IPS-NIHi7 (cell line): ENCODE measurements at regions not wholly inside any gene's neighbourhood (a gene's known extent, or its start where the extent isn't known, plus 50 kb on each side); places are given as distances from the start of the nearest gene placed in this dataset.

Source experiments
- DNase-seq: peaks from one replicate; pipeline ENCODE4 v3.0.0; 2012; ENCODE audit warnings: mixed read lengths; ENCODE audit errors: extremely low spot score

- DNase-seq, result no peak
Measured at GRCh38 chr6:139540894-139541293, 166.4 kb upstream of the CITED2 start.

GRCh38 chr6:139540276-139540675 lies 165.8 kb upstream of the CITED2 start:
- no peak for DNase-seq

GRCh38 chr6:139539852-139540251 lies 165.4 kb upstream of the CITED2 start:
- peak; percentile 56 for DNase-seq

GRCh38 chr6:139538366-139538765 lies 163.9 kb upstream of the CITED2 start:
- no peak for DNase-seq

- DNase-seq, result no peak
Measured at GRCh38 chr6:139536751-139537617, 162.5 kb upstream of the CITED2 start.

GRCh38 chr6:139534472-139535115 lies 160.1 kb upstream of the CITED2 start:
- no peak for DNase-seq

- DNase-seq, result no peak
Measured at GRCh38 chr6:139533573-139534471, 159.4 kb upstream of the CITED2 start.

GRCh38 chr6:139533171-139533570 lies 158.7 kb upstream of the CITED2 start:
- DNase-seq, result no peak

- no peak for DNase-seq
Measured at GRCh38 chr6:139531148-139532115, 157.0 kb upstream of the CITED2 start.

GRCh38 chr6:139530561-139530960 lies 156.1 kb upstream of the CITED2 start:
- no peak for DNase-seq

- DNase-seq, result no peak
Measured at GRCh38 chr6:139529420-139529819, 155.0 kb upstream of the CITED2 start.

GRCh38 chr6:139528471-139528870 lies 154.0 kb upstream of the CITED2 start:
- DNase-seq, result no peak

GRCh38 chr6:139525415-139525814 lies 151.0 kb upstream of the CITED2 start:
- no peak for DNase-seq

- DNase-seq, result no peak
Measured at GRCh38 chr6:139523986-139524385, 149.5 kb upstream of the CITED2 start.

GRCh38 chr6:139522511-139523220 lies 148.2 kb upstream of the CITED2 start:
- DNase-seq, result no peak

GRCh38 chr6:139521338-139521737 lies 146.9 kb upstream of the CITED2 start:
- DNase-seq, result no peak

GRCh38 chr6:139520321-139520768 lies 145.9 kb upstream of the CITED2 start:
- DNase-seq, result no peak

GRCh38 chr6:139519571-139520031 lies 145.2 kb upstream of the CITED2 start:
- no peak for DNase-seq

GRCh38 chr6:139519097-139519496 lies 144.6 kb upstream of the CITED2 start:
- DNase-seq, result no peak

- DNase-seq, result no peak
Measured at GRCh38 chr6:139518556-139519091, 144.2 kb upstream of the CITED2 start.
